ENCODE measurements at regions not wholly inside any gene's neighbourhood (a gene's known extent, or its start where the extent isn't known, plus 50 kb on each side); places are given as distances from the start of the nearest gene placed in this dataset.

DNA sequence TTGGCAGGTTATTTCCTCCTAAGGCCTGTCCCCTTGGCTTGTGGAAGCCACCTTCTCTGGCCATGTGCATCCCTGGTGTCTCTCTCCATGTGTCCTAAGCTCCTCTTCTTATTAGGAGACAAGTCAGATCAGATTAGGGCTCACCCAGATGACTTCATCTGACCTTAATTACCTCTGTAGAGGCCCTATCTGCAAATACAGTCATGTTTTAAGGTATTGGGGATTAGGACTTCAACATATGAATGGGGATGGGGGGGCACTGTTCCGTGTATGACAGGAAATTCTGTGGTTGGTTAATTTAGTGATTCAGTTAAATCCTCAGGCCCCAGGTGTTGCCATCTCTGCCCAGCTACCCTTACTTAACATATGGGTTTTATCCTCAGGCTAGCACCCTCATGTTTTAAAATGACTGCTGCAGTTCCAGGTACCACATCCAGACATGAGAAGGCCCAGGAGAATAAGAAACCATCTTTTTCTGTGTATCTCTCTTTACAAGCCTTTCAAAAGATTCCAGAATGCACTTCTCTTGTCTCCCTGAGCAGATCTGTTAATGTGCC is 51.9 kb upstream of the RAI14 start:
- in situ Hi-C loops (cut with HindIII; ENCODE audit: low sequenced_read_pairs): no loop called here
- TF ChIP-seq, protein P1, sequence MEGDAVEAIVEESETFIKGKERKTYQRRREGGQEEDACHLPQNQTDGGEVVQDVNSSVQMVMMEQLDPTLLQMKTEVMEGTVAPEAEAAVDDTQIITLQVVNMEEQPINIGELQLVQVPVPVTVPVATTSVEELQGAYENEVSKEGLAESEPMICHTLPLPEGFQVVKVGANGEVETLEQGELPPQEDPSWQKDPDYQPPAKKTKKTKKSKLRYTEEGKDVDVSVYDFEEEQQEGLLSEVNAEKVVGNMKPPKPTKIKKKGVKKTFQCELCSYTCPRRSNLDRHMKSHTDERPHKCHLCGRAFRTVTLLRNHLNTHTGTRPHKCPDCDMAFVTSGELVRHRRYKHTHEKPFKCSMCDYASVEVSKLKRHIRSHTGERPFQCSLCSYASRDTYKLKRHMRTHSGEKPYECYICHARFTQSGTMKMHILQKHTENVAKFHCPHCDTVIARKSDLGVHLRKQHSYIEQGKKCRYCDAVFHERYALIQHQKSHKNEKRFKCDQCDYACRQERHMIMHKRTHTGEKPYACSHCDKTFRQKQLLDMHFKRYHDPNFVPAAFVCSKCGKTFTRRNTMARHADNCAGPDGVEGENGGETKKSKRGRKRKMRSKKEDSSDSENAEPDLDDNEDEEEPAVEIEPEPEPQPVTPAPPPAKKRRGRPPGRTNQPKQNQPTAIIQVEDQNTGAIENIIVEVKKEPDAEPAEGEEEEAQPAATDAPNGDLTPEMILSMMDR (IDR thresholded peaks at IDR 0.05; ENCODE audit: low read depth, low read length, missing control alignments): no peak
- no peak overlapping the region for H3K4me3 ChIP-seq (ENCODE audit: low read depth, low read length)
- DNase-seq (ENCODE audit: low read depth): no peak

DNA sequence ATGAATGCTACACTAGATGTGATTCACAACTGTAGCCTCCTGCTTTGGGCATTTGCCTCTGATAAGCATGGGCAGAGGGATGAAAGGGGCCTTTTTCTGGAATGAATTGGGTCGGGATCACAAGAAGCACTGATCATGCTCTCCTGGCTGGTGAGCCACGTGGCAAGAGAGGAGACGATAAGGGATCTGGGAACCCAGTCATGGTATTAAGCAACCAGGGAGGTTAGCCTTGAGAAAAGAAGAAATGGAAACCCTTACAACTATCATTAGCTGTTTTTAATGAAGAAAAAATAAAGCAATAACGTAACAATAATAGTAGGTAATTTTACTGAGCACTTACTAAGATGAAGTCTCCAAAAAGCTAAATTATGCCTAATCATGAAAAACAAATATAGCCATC is 50.0 kb upstream of the RAI14 start:
- no peak overlapping the region for H3K4me3 ChIP-seq (ENCODE audit: low read depth, low read length)
- in situ Hi-C loops (cut with HindIII; ENCODE audit: low sequenced_read_pairs): no loop called here
- DNase-seq (ENCODE audit: low read depth): no peak
- TF ChIP-seq, protein P1 (IDR thresholded peaks at IDR 0.05; ENCODE audit: low read depth, low read length, missing control alignments): no peak
